ENCODE measurements at regions not wholly inside any gene's neighbourhood (a gene's known extent, or its start where the extent isn't known, plus 50 kb on each side); places are given as distances from the start of the nearest gene placed in this dataset.

- H3K27me3 Mint-ChIP-seq = peaks cover 7% of the 10 kb centered on the region
- no peaks in the 10 kb centered on the region for H3K9me3 Mint-ChIP-seq
- H3K4me3 Mint-ChIP-seq = no peak overlapping the region
- peaks cover 57% of the 10 kb centered on the region for H3K4me1 Mint-ChIP-seq (ENCODE audit: low read depth)
- intact Hi-C loops (cut with micrococcal nuclease) = loop anchor here (5.0 kb wide), 1 partner anchor 36 kb away; no protein-coding TSS in a partner anchor
- no peaks in the 10 kb centered on the region for H3K36me3 Mint-ChIP-seq (ENCODE audit: low read depth)
- H3K27ac Mint-ChIP-seq = peak overlapping the region; percentile 31
Observed at GRCh38 chr1:59013276-59013927, 229.6 kb upstream of the JUN start.

DNA sequence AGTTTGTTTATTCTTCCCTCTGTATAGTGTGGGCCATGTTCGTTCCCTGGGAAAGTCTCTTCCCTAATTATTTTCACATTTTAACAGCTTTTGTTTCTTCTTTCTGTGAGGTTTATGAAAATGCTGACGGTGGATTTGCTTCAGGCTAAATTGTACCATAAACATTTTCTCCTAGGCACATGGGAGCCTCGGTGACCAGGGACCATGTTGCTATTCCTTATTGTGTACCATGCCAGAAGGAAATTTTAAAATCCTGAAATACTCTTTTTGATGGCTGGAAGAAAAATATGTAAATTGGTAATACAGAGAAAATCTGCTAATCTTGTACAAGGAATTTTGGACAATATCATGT is 230.1 kb upstream of the JUN start:
- Mint-ChIP-seq H3K9me3 (no peaks in the 10 kb centered on the region), H3K4me3 (no peak overlapping the region), H3K27ac (peak overlapping the region; percentile 31), H3K4me1 (ENCODE audit: low read depth) (peaks cover 58% of the 10 kb centered on the region), H3K27me3 (peaks cover 7% of the 10 kb centered on the region), H3K36me3 (ENCODE audit: low read depth) (no peaks in the 10 kb centered on the region)
- intact Hi-C loops (cut with micrococcal nuclease) = loop anchor here (5.0 kb wide), 1 partner anchor 37 kb away; no protein-coding TSS in a partner anchor

DNA sequence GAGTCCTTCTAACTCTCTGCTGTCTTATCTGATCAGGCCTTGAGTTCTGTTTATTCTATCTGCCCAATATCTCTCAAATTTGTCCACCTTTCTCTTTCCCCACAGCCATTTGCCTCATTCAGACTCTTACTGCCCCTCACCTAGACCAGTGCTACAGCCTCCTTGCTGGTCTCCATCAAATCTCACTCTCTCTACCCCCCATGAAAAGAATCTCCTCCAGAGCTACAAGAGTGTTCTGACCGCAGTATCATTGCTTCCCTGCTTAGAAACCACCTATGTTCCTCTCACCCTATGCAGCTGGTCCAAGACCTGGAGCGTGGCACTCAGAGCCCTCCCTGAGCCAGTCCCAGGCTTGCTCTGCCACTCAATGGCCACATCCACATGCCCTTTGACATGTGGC is 231.0 kb upstream of the JUN start:
- Mint-ChIP-seq H3K4me3 (no peak overlapping the region), H3K36me3 (ENCODE audit: low read depth) (no peaks in the 10 kb centered on the region), H3K4me1 (ENCODE audit: low read depth) (peaks cover 63% of the 10 kb centered on the region), H3K27ac (peak overlapping the region; percentile 31), H3K9me3 (no peaks in the 10 kb centered on the region), H3K27me3 (peaks cover 7% of the 10 kb centered on the region)
- intact Hi-C loops (cut with micrococcal nuclease) = loop anchor here (5.0 kb wide), 1 partner anchor 38 kb away; no protein-coding TSS in a partner anchor

- peak overlapping the region; percentile 31 for H3K27ac Mint-ChIP-seq
- H3K4me3 Mint-ChIP-seq = no peak overlapping the region
- peaks cover 72% of the 10 kb centered on the region for H3K4me1 Mint-ChIP-seq (ENCODE audit: low read depth)
- peaks cover 7% of the 10 kb centered on the region for H3K27me3 Mint-ChIP-seq
- no peaks in the 10 kb centered on the region for H3K36me3 Mint-ChIP-seq (ENCODE audit: low read depth)
- intact Hi-C loops (cut with micrococcal nuclease) = no loop called here
- H3K9me3 Mint-ChIP-seq = no peaks in the 10 kb centered on the region
Observed at GRCh38 chr1:59015708-59016107, 231.9 kb upstream of the JUN start.

DNA sequence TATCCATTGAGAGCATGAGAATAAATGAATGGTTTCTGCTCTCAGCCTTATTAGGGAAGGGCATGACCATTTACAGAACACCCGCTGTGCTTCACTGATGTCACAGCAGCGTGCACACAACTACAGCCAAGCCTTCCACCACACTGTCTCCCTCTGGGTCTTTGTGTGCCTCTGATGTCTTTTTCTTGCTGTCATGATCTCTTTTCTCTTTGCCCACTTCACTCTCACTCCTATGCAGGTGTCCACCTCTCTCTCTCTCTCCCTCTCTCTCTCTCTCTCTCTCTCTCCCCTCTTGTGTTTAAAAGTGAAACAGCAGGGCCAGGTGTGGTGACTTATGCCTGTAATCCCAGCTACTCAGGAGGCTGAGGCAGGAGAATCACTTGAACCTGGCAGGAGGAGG is 232.5 kb upstream of the JUN start:
- intact Hi-C loops (cut with micrococcal nuclease) = no loop called here
- Mint-ChIP-seq H3K27ac (peak overlapping the region; percentile 31), H3K4me1 (ENCODE audit: low read depth) (peaks cover 75% of the 10 kb centered on the region), H3K9me3 (no peaks in the 10 kb centered on the region), H3K36me3 (ENCODE audit: low read depth) (no peaks in the 10 kb centered on the region), H3K4me3 (no peak overlapping the region), H3K27me3 (peaks cover 5% of the 10 kb centered on the region)

- no peak overlapping the region for H3K4me3 Mint-ChIP-seq
- no peaks in the 10 kb centered on the region for H3K36me3 Mint-ChIP-seq (ENCODE audit: low read depth)
- intact Hi-C loops (cut with micrococcal nuclease) = no loop called here
- H3K27me3 Mint-ChIP-seq = peaks cover 4% of the 10 kb centered on the region
- peaks cover 75% of the 10 kb centered on the region for H3K4me1 Mint-ChIP-seq (ENCODE audit: low read depth)
- no peak overlapping the region for H3K27ac Mint-ChIP-seq
- no peaks in the 10 kb centered on the region for H3K9me3 Mint-ChIP-seq
Observed at GRCh38 chr1:59017501-59018231, 233.8 kb upstream of the JUN start.

DNA sequence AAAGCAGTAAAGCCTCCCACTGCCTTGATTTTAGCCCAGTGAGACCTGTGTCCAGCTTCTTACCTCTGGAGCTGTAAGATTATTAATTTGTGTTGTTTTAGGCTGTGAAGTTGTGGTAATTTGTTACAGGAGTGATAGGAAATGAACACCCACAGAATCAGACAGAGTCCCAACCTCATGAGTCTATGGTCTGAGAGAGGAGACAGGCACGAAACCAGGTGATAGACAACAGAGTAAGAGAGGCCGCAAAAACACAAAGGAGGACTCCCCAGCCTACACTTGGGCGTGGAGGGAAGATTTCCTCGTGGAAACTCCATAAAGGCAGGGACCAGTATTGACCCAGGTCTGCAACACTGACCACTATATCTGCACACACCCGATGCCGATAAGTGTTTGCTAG is 234.6 kb upstream of the JUN start:
- H3K36me3 Mint-ChIP-seq (ENCODE audit: low read depth) = no peaks in the 10 kb centered on the region
- H3K27me3 Mint-ChIP-seq = peaks cover 4% of the 10 kb centered on the region
- H3K9me3 Mint-ChIP-seq = no peaks in the 10 kb centered on the region
- H3K27ac Mint-ChIP-seq = no peak overlapping the region
- peaks cover 68% of the 10 kb centered on the region for H3K4me1 Mint-ChIP-seq (ENCODE audit: low read depth)
- intact Hi-C loops (cut with micrococcal nuclease) = no loop called here
- H3K4me3 Mint-ChIP-seq = no peak overlapping the region

GRCh38 chr1:59018860-59019259 is 235.0 kb upstream of the JUN start:
- Mint-ChIP-seq H3K27ac (peak overlapping the region; percentile 91), H3K9me3 (no peaks in the 10 kb centered on the region), H3K4me3 (no peak overlapping the region), H3K4me1 (ENCODE audit: low read depth) (peaks cover 64% of the 10 kb centered on the region), H3K27me3 (peaks cover 4% of the 10 kb centered on the region), H3K36me3 (ENCODE audit: low read depth) (no peaks in the 10 kb centered on the region)
- intact Hi-C loops (cut with micrococcal nuclease) = no loop called here

- Mint-ChIP-seq H3K9me3 (no peaks in the 10 kb centered on the region), H3K27me3 (no peaks in the 10 kb centered on the region), H3K27ac (peak overlapping the region; percentile 91), H3K4me3 (peak overlapping the region; percentile 32), H3K36me3 (ENCODE audit: low read depth) (no peaks in the 10 kb centered on the region), H3K4me1 (ENCODE audit: low read depth) (peaks cover 49% of the 10 kb centered on the region)
- intact Hi-C loops (cut with micrococcal nuclease) = no loop called here
Observed at GRCh38 chr1:59020151-59020997, 236.5 kb upstream of the JUN start.

DNA sequence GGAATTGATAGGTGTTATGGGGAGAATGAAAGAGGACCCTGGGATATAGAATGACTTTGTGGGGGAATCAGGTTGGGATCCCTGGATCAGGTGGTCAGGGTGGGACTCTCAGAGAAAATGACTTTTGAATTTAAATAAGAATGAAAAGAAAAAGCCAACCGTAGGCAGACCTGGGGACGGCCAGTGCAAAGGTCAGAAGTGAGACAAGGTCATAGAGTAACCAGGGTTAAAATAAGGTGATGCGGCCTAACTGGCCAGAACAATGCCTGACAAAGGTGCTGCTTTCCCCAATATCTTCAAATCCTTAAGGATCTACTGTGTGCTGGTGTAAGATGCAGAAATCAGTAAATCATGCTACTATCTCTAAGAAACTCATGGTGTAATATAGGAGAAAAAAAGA is 238.4 kb upstream of the JUN start:
- H3K4me3 Mint-ChIP-seq = no peak overlapping the region
- peaks cover 1% of the 10 kb centered on the region for H3K27me3 Mint-ChIP-seq
- H3K36me3 Mint-ChIP-seq (ENCODE audit: low read depth) = no peaks in the 10 kb centered on the region
- H3K27ac Mint-ChIP-seq = no peak overlapping the region
- H3K4me1 Mint-ChIP-seq (ENCODE audit: low read depth) = peaks cover 41% of the 10 kb centered on the region
- intact Hi-C loops (cut with micrococcal nuclease) = no loop called here
- H3K9me3 Mint-ChIP-seq = no peaks in the 10 kb centered on the region

DNA sequence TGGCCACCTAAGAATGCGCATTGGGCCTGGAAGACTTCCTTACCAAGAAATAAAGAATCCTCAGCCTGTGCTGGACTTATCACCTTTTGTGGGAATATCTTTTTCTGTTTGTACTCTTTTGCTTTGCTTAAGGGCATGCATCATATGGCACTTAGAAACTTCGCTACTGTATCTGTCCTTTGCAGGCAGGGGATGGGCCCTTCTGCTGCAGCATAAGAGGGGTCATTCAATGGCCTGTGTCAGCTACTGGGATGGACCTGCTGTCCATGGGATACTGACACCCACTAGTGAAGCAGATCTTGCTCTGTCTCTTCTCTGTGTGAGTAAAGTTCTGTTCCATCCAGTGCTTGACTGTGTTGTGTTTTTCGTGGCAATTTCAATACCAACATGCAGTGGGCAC is 239.0 kb upstream of the JUN start:
- Mint-ChIP-seq H3K9me3 (no peaks in the 10 kb centered on the region), H3K27me3 (peaks cover 1% of the 10 kb centered on the region), H3K27ac (no peak overlapping the region), H3K4me1 (ENCODE audit: low read depth) (peaks cover 36% of the 10 kb centered on the region), H3K4me3 (no peak overlapping the region), H3K36me3 (ENCODE audit: low read depth) (no peaks in the 10 kb centered on the region)
- intact Hi-C loops (cut with micrococcal nuclease) = no loop called here

GRCh38 chr1:59025201-59025600 is 241.4 kb upstream of the JUN start:
- no peaks in the 10 kb centered on the region for H3K36me3 Mint-ChIP-seq (ENCODE audit: low read depth)
- intact Hi-C loops (cut with micrococcal nuclease) = no loop called here

DNA sequence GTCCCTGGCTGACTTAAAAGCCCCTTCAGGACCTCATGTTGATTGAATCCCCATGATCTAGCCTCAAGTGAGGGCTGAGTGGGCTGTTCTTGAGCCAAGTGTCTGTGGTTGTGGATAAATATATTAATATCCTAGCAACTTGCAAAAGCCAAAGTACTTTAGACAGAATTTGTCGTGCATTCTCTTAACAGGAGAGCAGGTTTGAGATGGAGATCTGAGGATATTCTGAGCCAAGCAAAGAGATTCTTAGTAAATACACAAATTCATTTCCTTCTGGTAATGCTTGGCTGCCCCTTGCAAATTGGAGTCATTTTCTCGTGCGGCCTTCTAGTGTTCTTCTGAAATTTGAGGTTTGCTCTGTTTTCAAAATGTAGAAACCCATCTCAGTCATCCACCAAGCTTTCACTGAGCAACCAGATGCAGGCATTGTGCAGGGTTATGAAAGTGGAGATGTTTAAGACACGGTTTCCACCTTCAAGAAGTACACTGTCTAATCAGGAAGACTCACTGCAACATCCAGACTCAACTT is 242.1 kb upstream of the JUN start:
- Mint-ChIP-seq H3K4me3 (no peak overlapping the region), H3K27me3 (peaks cover 1% of the 10 kb centered on the region), H3K9me3 (no peaks in the 10 kb centered on the region), H3K27ac (peak overlapping the region; percentile 58), H3K4me1 (ENCODE audit: low read depth) (peaks cover 6% of the 10 kb centered on the region), H3K36me3 (ENCODE audit: low read depth) (no peaks in the 10 kb centered on the region)
- intact Hi-C loops (cut with micrococcal nuclease) = no loop called here

More at GRCh38 chr1:59025201-59025600, 241.4 kb upstream of the JUN start:
- H3K4me1 Mint-ChIP-seq (ENCODE audit: low read depth) = peaks cover 14% of the 10 kb centered on the region
- H3K27ac Mint-ChIP-seq = no peak overlapping the region
- H3K27me3 Mint-ChIP-seq = peaks cover 1% of the 10 kb centered on the region
- no peaks in the 10 kb centered on the region for H3K9me3 Mint-ChIP-seq
- H3K4me3 Mint-ChIP-seq = no peak overlapping the region

GRCh38 chr1:59026472-59026948 is 242.7 kb upstream of the JUN start:
- no peak overlapping the region for H3K4me3 Mint-ChIP-seq
- intact Hi-C loops (cut with micrococcal nuclease) = no loop called here
- H3K9me3 Mint-ChIP-seq = no peaks in the 10 kb centered on the region
- peaks cover 1% of the 10 kb centered on the region for H3K27me3 Mint-ChIP-seq
- H3K36me3 Mint-ChIP-seq (ENCODE audit: low read depth) = no peaks in the 10 kb centered on the region
- H3K27ac Mint-ChIP-seq = peak overlapping the region; percentile 58
- H3K4me1 Mint-ChIP-seq (ENCODE audit: low read depth) = peaks cover 5% of the 10 kb centered on the region

Measured in dendritic cell treated with granulocyte-macrophage colony-stimulating factor and Interleukin-4, amounts not matched to agents 40 ng/mL and 50 ng/mL, for 4 days (primary cell).